GM13976 (cell line): ENCODE measurements at regions not wholly inside any gene's neighbourhood (a gene's known extent, or its start where the extent isn't known, plus 50 kb on each side); places are given as distances from the start of the nearest gene placed in this dataset.

Experiments used
- DNase-seq: peaks from one replicate; pipeline ENCODE4 v3.0.0; 2012; ENCODE audit warnings: low spot score
- CTCF ChIP-seq: IDR thresholded peaks from 2 replicates; pipeline ENCODE4 v1.5.1; 2012; ENCODE audit warnings: borderline replicate concordance, mild to moderate bottlenecking; ENCODE audit not compliant: insufficient read depth; ENCODE audit errors: extremely low read depth, missing control alignments, control extremely low read depth
- in situ Hi-C: fragments of 300-500 bp; cut with MboI; formaldehyde crosslinking; loops from one replicate; pipeline ENCODE4 v1.12.0; 2022; ENCODE audit warnings: low sequenced_read_pairs, mixed read lengths, inconsistent platforms; ENCODE audit not compliant: unreplicated experiment

GRCh38 chr5:165448753-165449152 lies 1943.3 kb downstream of the MAT2B start:
- no peak for TF ChIP-seq CTCF
- no peak for DNase-seq
- in situ Hi-C loops = no loop called here

GRCh38 chr5:165457859-165458481 lies 1952.6 kb downstream of the MAT2B start:
- TF ChIP-seq CTCF = no peak
- no peak for DNase-seq
- in situ Hi-C loops = no loop called here

- no peak for DNase-seq
- in situ Hi-C loops = no loop called here
- no peak for TF ChIP-seq CTCF
Measured at GRCh38 chr5:165459232-165459631, 1953.8 kb downstream of the MAT2B start.

- no peak for TF ChIP-seq CTCF
- DNase-seq = no peak
- in situ Hi-C loops = no loop called here
Measured at GRCh38 chr5:165460911-165461310, 1955.5 kb downstream of the MAT2B start.

GRCh38 chr5:165477546-165477945 lies 1972.1 kb downstream of the MAT2B start:
- in situ Hi-C loops = no loop called here
- no peak for DNase-seq
- TF ChIP-seq CTCF = no peak

GRCh38 chr5:165495829-165496380 lies 1990.5 kb downstream of the MAT2B start:
- no peak for DNase-seq
- in situ Hi-C loops = no loop called here
- TF ChIP-seq CTCF = no peak
